ENCODE measurements at regions not wholly inside any gene's neighbourhood (a gene's known extent, or its start where the extent isn't known, plus 50 kb on each side); places are given as distances from the start of the nearest gene placed in this dataset.

DNA sequence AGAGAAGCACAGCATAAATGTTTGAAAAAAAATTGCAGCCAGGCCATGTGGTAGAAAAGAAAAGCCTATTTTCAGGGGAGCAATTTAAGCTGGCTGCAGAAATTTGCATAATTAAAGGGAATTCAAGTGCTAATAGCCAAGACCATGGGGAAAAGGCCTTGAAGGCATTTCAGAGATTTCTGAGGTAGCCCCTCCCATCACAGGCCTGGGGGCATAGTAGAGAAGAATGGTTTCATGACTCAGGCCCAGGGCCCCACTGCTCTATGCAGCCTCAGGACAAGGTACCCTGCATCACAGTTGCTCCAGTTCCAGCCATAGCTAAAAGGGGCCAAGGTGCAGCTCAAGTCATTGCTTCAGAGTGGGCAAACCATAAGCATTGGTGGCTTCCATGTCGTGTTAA, 1416.0 kb downstream of the EFNA5 start:
- TF ChIP-seq, protein P1, sequence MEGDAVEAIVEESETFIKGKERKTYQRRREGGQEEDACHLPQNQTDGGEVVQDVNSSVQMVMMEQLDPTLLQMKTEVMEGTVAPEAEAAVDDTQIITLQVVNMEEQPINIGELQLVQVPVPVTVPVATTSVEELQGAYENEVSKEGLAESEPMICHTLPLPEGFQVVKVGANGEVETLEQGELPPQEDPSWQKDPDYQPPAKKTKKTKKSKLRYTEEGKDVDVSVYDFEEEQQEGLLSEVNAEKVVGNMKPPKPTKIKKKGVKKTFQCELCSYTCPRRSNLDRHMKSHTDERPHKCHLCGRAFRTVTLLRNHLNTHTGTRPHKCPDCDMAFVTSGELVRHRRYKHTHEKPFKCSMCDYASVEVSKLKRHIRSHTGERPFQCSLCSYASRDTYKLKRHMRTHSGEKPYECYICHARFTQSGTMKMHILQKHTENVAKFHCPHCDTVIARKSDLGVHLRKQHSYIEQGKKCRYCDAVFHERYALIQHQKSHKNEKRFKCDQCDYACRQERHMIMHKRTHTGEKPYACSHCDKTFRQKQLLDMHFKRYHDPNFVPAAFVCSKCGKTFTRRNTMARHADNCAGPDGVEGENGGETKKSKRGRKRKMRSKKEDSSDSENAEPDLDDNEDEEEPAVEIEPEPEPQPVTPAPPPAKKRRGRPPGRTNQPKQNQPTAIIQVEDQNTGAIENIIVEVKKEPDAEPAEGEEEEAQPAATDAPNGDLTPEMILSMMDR (optimal IDR thresholded peaks at IDR 0.05 in 1 of 3, IDR thresholded peaks at IDR 0.05 in 1 of 3, conservative IDR thresholded peaks at IDR 0.05 in 1 of 3; ENCODE audit: extremely low read depth in 1 of 3, insufficient read depth in 2 of 3, low read length in 3 of 3), result no peak
- no peak for TF ChIP-seq EZH2 (IDR thresholded peaks at IDR 0.05; ENCODE audit: low read length)
